Chondrocyte (in vitro differentiated cells): ENCODE measurements at regions not wholly inside any gene's neighbourhood (a gene's known extent, or its start where the extent isn't known, plus 50 kb on each side); places are given as distances from the start of the nearest gene placed in this dataset.
A peak's percentile ranks its signal among the peaks of the same experiment; 100 is the strongest.

Experiments
- DNase-seq: peaks from one replicate; pipeline ENCODE4 v3.0.0; 2021; ENCODE audit warnings: mixed read lengths, low spot score
- H3K27ac Mint-ChIP-seq: one replicate; pipeline ENCODE4 v1.8.0; 2021; ENCODE audit warnings: mild to moderate bottlenecking, moderate library complexity, mixed read lengths; ENCODE audit not compliant: unreplicated experiment
- H3K27me3 Mint-ChIP-seq: 2 replicates; pipeline ENCODE4 v1.8.0; 2021; ENCODE audit warnings: low read depth, mixed read lengths
- H3K36me3 Mint-ChIP-seq: 2 replicates; pipeline ENCODE4 v1.8.0; 2021; ENCODE audit warnings: low read depth, mixed read lengths
- H3K4me1 Mint-ChIP-seq: 2 replicates; pipeline ENCODE4 v1.8.0; 2021; ENCODE audit warnings: low read depth, mild to moderate bottlenecking, mixed read lengths
- H3K4me3 Mint-ChIP-seq: one replicate; pipeline ENCODE4 v1.8.0; 2021; ENCODE audit warnings: mild to moderate bottlenecking, moderate library complexity, mixed read lengths; ENCODE audit not compliant: unreplicated experiment
- H3K9me3 Mint-ChIP-seq: 2 replicates; pipeline ENCODE4 v1.8.0; 2021; ENCODE audit warnings: low read depth, mixed read lengths
- CTCF ChIP-seq: fragments of 200-600 bp; sonication (generic); IDR thresholded peaks from 2 replicates; pipeline ENCODE4 v1.5.0; 2021; ENCODE audit warnings: antibody characterized with exemption, mild to moderate bottlenecking, moderate library complexity

- H3K4me1 Mint-ChIP-seq = no peaks in the 10 kb centered on the region
- no peaks in the 10 kb centered on the region for H3K36me3 Mint-ChIP-seq
- H3K4me3 Mint-ChIP-seq = no peak overlapping the region
- no peak for DNase-seq
- no peak for TF ChIP-seq CTCF
- H3K27ac Mint-ChIP-seq = no peak overlapping the region
- no peaks in the 10 kb centered on the region for H3K27me3 Mint-ChIP-seq
- no peaks in the 10 kb centered on the region for H3K9me3 Mint-ChIP-seq
Measured at GRCh38 chr4:35820003-35820402, 424.3 kb downstream of the ARAP2 start.

- Mint-ChIP-seq H3K27me3 (no peaks in the 10 kb centered on the region), H3K4me1 (no peaks in the 10 kb centered on the region), H3K36me3 (no peaks in the 10 kb centered on the region), H3K27ac (no peak overlapping the region), H3K4me3 (no peak overlapping the region), H3K9me3 (no peaks in the 10 kb centered on the region)
- TF ChIP-seq CTCF = no peak
- DNase-seq = no peak
Measured at GRCh38 chr4:35824231-35824630, 420.1 kb downstream of the ARAP2 start.

- no peak for DNase-seq
- TF ChIP-seq CTCF = no peak
- H3K9me3 Mint-ChIP-seq = peaks cover 18% of the 10 kb centered on the region
- H3K36me3 Mint-ChIP-seq = no peaks in the 10 kb centered on the region
- no peak overlapping the region for H3K4me3 Mint-ChIP-seq
- no peaks in the 10 kb centered on the region for H3K27me3 Mint-ChIP-seq
- no peak overlapping the region for H3K27ac Mint-ChIP-seq
- H3K4me1 Mint-ChIP-seq = no peaks in the 10 kb centered on the region
Measured at GRCh38 chr4:35835893-35836292, 408.4 kb downstream of the ARAP2 start.

- no peak for TF ChIP-seq CTCF
- Mint-ChIP-seq H3K4me1 (no peaks in the 10 kb centered on the region), H3K4me3 (no peak overlapping the region)
Measured at GRCh38 chr4:35836596-35836995, 407.7 kb downstream of the ARAP2 start.

GRCh38 chr4:35867057-35867456 is 377.3 kb downstream of the ARAP2 start:
- Mint-ChIP-seq H3K36me3 (no peaks in the 10 kb centered on the region), H3K27me3 (no peaks in the 10 kb centered on the region), H3K9me3 (peaks cover 12% of the 10 kb centered on the region), H3K27ac (no peak overlapping the region), H3K4me1 (no peaks in the 10 kb centered on the region), H3K4me3 (no peak overlapping the region)
- peak; percentile 38 for TF ChIP-seq CTCF
- DNase-seq = no peak

More at GRCh38 chr4:35836596-35836995, 407.7 kb downstream of the ARAP2 start:
- no peaks in the 10 kb centered on the region for H3K27me3 Mint-ChIP-seq
- H3K9me3 Mint-ChIP-seq = peaks cover 17% of the 10 kb centered on the region
- no peak overlapping the region for H3K27ac Mint-ChIP-seq
- no peak for DNase-seq
- no peaks in the 10 kb centered on the region for H3K36me3 Mint-ChIP-seq
